NCI-H1105 (cell line): ENCODE measurements at regions not wholly inside any gene's neighbourhood (a gene's known extent, or its start where the extent isn't known, plus 50 kb on each side); places are given as distances from the start of the nearest gene placed in this dataset.
"Not testable (repeated sequence)": the region's sequence is repeated elsewhere in the genome, so short reads cannot be mapped to it uniquely, and the experiment has no call there.

ENCODE experiments used
- DNase-seq: peaks from one replicate; lab custom pipeline; 2025; lab: John Stamatoyannopoulos, UW

DNA sequence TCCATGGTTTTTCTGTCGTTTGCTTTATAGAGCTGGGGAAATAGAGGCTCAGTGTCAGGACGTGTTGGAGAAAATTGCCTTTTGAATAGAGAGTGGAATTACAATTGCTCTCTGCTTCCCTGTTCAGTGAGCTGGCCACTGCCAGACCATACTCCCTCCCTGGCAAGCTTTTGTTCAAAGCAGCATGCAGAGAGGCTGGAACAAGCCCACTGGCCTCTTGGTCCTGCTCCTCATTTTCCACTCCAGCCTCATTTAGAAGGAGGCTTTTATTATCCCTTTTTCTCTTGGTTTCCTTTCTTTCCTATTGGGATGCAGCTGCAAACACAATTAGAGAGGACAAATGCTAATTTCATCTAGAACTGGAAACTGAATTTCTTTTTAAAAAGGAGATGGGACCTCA, 302.2 kb upstream of the PODXL start:
- no peak for DNase-seq

DNA sequence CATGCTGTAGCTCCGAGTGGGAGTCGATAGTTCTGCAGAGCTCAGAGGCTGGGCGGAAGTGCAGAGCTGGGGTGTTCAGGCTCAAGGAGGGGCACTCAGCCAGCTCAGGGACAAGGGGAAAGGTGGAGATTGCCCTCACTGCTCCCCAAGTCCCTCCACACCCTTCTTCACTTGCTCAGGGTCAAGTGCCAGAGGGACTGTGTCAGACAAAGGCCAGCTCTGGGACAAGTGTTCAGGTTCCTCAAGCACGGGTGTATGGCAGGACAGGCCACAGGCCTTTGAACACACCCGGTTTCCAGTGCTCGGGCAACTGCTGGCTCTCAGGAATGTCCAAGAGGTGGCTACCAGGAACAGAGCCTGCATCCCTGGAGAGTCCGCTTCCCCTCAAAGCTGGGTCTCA, 293.0 kb upstream of the PODXL start:
- no peak for DNase-seq

DNA sequence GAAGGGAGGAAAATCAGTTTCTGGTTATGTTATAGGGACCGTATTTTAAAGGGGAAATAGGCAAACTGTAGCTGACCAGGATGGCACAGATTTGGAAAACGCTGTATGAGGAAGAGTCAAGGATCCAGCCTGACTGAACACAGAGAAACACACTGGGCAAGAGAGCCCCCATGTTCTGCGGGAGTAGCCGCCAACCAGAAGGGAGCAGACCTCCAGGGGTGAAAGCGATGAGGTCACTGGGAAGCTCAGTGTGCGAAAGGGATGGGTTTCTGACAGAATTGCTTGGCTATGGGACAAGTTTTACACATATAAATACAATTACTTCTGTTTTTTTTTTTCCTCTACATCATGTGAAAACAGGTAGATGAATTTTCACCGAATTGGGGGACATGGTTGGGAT, 291.6 kb upstream of the PODXL start:
- DNase-seq: no peak

DNA sequence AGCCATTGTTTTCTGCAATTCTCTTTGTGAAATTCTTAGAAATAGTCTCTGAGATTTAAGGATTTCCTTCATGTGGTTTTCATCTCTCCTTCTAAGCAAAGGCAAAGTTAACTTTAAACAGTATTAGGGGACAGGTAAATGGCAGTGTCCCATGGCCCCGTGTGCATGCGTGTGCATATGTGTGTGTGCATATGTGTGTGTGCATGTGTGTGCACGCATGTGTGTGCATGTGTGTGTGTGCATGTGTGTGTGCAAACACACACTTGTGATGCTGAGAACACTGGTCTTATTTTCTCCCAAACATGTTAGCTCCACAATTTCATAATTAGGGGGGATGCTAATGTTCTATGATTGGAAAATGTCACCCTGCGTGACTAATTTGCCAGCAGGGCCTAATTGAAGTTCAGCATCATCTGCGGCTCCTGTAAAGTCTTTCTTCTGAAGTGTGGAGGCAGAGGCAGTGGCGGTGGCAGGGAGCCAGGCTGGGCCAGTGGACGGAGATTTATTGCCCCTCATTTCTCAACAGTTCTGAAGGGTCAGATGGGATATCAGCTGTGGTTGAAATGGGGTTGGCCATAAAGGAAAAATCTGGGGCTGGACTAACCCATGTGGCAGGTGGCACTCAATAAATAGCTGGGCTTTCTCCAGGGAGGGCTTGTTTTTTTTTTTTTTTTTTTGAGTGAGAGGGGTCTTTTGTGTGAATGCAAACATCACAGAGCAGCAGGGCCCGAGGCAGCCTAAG, 289.3 kb upstream of the PODXL start:
- DNase-seq: no peak

DNA sequence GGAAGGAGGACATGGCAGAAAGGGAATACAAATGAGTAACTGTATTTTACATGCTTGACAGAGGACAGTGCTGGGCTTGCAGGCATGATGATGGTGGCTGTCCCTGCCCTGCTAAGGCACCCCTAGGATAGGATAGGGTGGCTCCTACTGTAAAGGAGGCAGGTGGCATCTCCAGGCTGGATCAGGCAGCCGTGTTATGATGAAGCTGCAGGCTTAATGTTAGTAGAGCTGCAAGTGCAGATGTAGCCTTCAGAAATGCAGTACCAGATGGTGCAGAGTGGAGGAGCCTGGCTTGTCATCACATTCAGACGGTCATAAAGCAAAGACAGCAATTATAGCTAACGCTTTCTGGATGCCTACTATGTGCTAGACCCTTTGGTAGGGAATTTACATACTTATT, 287.9 kb upstream of the PODXL start:
- DNase-seq: no peak

DNA sequence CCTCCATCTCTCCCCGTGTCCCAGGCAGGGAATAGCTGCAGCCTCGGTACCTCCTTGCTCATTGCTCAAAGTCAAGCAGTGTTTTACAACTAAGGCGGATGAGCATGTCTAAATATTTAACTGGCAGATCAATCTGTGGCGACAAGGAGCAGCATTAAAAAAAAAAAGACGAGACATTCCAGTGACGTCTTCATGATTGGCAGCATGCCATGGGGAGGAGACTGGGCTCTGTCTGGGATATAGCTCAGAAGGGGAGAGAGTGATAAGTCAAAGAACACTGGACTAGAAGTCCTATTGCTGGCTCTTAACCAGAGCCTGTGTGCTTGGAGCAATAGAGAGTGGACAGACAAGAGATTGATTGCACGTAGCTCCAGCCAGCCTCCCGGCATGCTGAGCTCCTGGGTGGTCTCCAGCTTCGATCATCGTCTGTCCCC, 287.5 kb upstream of the PODXL start:
- no peak for DNase-seq

DNA sequence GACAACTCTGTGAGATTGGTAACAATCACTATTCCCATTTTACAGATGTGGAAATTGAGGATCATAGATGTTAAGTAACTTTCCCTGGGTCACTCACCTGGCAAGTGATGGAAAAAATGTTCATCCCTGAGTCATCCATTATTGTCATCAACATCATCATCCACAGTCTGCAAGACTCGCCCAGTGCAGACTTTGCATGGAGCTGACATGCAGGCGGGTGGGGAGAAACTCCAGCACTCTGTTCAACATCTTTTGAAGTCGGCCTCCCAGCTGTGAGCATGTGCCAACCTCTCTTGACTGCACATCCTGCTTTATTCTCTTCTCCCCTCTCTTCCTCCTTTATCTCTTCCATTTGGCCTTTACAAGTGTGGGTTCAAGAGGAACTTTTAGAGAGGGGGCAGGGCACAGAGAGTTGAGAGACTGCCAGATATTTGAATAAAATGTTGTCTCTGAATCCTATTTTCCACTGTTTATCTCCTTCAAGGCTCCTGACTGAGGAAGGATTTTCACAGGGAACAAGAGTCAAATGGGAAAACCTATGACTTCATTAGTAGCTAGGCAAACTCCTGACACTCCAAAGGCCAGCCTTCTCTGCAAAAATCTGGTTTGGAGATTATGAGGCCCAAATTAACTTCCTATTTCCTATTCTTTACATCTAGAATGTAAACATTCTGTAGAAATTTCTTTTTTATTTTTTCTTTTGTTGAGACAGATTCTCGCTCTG, 283.7 kb upstream of the PODXL start:
- no peak for DNase-seq

DNA sequence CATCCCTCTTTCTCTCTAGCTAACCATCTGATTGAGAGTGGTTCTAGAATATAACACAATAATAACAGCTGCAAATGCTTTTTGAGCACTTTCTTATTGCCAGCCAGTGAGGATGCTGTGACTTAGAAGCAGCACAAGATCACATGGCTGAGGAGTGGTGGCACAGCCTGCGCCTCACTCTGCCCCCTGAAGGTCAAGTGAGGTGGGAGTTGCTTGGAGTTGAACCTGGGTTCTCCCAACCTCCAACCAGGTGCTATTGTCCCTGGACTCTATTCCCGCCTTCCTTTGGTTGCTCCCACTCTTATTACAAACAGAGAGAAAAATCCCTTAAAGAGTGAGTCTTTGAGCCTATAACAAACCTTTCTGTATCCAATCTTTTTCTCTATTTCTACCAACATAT, 280.3 kb upstream of the PODXL start:
- DNase-seq: no peak

DNA sequence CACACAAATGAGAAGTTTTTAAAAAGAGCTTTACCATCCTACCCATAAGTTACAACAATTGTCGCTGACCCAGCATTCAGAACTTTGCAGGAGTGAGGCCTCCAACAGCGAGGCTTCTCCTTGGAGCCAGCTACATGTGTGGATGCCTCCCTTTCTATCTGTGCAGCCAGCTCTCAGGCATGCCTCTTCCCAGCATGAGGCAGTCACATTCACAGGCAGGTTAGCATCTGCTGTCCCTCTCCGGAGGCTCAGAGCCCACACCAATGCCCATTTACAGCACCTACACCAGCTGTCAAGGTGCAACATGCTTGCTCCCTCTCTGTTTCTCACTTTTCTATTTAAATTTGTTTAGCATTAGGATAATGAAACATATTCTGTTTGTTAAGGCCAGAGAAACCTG, 278.7 kb upstream of the PODXL start:
- no peak for DNase-seq

DNA sequence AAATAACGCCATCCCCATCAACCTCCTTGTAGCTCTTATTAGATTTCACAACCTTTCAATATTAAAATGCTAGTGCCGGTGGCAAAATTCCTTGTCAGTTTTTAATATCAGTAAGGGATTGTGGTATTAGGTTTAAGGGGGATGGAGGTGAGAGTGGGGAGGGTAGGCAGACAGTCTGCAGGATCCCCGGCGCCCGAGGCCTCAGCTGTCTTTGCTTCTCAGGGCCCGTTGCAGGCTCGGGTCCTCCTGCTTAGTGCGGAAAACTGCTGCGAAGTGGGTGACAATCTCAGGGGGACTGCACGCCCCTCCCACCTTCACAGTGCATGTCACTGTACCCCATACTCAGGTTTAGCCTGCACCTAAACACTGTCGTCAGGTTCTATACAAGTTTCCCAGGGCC, 274.3 kb upstream of the PODXL start:
- DNase-seq: no peak

DNA sequence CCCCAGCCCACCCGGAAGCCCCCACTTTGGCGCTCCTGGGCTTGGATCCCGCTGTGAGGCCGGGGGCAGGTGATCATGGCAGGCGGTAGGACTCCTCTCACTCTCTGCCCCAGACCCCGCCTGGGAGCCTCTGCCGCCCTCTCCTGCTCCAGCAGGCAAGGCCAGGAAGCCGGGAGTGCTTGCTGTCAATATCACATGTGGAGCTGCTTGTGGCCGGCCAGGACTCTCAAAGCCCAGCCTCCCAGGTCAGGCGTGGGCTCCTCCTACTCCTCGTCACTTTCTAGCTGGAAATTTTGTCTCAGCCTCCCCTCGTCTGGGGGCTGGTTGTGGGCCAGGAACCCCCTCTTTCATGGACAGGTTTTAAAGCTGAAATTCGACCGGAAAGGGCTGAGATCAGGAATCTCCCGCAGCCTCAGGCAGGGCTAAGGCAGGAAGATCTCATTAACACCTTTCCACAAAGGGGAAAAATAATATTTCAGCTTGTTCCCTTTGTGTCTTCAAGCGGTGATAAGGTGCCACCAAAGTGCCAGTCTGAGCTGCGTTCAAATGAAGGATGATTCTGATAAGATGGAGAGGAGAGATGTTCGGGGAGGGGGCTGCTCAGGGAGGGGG, 273.6 kb upstream of the PODXL start:
- DNase-seq: no peak

DNA sequence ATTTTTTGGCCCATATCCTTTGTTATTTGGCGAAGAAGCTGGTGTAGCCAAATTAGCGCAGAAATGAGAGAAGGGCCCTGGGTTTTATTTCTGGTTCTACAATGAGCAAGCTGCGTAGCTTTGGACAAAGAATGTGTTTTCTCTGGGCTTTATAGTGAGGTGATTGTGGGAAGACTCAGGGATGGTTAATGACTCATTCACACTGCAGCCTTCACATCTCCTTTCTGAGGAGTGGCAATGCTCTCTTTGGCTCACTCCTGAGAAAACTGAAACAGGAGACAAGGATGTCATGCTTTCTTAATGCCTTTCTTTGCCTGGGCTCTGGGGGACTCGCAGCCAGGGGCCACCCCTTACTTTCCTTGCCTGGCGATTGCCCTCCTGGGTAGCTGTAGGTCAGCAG, 271.0 kb upstream of the PODXL start:
- DNase-seq: no peak

DNA sequence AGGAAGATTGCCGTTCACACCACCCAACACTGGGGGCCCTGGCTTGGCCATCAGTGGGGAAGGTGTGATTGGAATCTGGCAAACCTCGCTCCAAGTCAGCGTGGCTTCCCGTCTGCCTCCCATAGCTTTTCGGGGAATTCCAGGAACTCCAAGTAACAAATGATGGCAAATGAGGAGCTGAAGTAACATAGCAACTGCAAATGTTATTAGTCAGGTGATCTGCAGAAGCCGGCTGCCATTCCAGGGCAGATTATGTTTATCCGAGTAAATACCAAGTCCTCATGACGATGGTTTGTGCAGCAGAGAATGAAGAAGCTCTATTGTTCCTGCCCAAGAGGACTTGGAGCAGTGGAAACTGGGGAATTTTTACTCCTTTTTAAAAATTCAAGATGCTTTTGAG, 270.5 kb upstream of the PODXL start:
- DNase-seq: no peak

DNA sequence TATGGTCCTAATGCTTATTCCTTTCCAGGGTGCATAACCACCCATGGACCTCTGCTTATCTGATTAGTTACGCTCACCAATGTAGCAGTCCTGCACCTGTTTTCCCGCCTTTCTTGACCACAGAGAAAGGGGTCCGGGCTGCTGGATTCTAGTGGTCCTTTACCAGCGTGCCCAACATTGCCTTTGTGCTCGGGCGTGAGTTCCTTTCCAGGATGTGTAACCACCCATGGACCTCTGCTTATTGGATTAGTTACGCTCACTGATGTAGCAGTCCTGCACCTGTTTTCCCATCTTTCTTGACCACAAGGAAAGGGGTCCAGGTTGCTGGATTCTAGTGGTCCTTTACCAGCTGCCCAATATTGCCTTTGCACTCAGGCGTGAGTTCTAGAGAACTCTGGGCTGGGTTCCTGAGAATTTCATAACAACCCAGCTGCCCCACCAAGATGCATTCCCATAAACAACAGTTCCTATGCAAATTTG, 267.6 kb upstream of the PODXL start:
- DNase-seq: not testable (repeated sequence)

DNA sequence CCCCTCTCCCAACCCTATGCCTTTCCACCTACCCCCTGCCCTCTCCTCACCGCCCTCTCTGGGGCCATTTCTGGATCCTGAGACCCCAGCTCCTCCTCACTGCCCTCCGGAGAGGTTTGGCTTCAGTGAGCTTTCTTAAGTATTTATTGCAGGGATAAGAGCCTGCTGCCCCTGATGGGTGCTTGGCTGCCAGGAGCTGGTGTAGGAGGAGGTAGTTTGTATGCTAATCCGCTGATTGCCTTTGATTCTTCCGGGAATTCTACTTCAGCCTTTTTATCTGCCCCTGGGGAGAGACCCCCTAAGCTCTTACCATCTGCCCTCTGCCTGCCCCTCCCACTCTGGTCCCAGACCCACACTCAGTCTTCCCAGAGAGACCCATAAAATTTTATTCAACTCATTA, 263.5 kb upstream of the PODXL start:
- DNase-seq: no peak

DNA sequence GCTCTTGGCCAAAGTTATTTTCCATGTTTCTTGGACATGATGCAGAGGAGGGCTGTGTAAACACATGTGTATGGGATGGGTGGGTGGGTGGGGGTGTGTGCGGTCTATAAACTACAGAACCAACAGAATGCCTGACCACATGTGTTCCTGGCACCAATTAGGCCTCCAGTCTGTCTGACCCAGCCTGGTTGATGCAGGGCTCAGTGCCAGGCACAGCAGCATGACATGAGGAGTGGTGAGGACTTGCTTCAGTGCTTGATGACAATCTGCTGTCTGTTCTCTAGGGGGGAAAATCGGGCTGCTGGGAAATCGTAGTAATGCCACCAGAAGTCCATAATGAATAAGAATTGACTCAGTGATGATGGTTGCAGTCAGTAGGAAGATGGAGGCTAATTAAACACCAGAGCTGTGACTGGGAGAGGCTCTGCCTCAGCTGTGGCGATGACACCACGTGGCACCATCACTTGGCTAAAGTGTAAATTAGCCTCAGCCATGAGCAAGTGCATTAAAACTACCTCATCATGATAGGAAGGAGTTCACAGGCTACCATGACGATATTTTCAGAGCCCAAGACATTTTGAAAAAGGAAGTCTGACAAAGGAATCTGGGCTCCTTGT, 260.1 kb upstream of the PODXL start:
- DNase-seq: no peak

DNA sequence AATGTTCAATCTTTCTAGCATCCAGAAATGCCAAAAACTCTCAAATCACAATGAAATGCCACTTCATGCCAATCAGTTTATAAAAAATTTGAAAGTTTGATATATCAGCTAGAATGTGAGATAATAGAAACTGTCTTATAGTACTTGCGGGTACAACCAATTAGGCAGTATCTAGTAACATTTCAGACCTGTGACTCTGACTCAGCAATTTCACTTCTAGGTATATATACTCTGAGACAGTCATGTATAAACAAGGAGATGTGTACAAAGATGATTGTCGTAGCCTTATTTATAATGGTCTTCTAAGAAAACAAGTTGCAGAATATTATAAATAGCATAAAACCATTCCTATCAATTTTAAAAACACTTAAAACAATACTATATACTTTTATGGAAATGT, 252.3 kb upstream of the PODXL start:
- DNase-seq: no peak

DNA sequence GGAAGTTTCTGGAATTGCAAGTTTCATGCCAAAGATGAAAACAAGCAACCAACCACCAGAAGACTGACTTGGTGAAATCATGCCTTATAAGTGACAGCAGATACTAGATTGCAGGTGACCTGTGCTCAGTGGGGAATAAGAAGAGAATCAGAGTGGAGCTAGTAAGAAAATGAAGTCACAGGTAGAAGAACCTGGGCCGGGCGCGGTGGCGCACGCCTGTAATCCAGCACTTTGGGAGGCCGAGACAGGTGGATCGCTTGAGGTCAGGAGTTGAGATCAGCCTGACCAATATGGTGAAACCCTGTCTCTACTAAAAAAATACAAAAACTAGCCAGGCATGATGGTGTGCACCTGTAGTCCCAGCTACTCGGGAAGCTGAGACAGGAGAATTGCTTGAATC, 251.7 kb upstream of the PODXL start:
- not testable (repeated sequence) for DNase-seq

DNA sequence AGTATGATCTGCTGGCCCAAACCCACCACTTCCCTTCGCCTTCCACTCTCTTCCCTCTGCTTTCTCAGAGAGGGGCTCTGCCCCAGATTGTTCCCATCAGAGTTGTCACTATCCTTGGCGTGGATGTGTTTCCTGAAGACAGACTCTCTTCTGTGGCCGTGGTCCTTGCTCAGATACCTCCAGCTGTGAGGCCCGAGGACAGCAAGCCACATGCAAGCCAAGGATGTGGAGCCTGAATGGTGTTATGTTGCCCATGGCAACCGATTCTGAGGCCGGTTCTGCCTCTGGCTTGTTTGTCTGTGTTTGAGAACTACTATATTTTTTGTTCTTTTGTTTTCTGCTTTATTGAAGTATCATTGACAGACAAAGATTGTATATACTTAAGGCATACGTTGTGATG, 247.4 kb upstream of the PODXL start:
- DNase-seq: no peak

DNA sequence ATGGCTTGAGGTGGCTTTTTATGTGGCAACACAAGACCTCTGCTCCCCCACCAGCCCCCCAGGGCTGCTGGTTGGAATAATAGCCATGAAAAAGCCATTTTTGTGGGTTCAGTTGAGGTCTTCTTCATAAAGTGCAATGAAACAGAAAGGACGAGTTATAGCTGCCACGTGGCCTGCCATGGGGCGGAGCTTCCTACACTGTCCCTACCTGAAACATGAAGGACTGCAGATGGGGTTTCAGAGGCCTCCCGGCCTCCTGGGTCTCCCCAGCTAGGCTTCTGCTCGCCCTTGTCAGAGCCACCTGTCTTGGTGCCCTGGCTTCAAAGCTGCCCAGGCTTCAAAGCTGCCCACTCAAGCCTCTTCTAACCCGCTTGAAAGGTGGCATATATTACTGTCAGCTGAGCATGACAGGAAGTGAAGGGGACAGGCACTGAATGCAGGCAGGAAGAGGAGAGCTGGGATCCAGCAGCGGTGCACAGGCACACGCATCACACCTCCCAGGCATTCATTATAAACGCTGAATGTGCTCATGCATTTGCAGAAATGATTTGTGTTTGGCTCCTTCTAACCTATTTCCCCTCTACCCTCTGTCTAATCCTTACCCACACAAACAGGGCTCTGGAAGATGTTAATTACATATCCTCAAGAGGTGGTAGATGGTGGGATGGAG, 245.9 kb upstream of the PODXL start:
- no peak for DNase-seq

DNA sequence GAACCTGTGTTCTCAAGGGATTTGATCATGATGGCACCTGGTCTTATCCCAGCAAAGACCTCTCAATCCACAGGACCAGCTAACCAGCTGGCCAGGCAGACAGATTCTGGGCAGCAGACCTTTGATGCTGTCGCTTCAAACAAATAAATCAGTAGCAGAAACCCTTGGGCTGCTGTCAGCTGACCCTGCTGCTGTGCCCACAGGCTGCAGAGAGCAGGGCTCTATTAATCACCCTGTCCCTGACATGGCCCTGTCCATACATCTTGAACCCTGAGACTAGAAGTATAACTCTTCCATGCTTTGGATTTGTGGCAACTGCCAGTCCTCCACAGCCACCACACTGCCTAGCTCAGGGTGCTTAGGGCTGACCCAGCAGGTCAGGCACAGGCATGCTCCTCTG, 244.1 kb upstream of the PODXL start:
- no peak for DNase-seq

DNA sequence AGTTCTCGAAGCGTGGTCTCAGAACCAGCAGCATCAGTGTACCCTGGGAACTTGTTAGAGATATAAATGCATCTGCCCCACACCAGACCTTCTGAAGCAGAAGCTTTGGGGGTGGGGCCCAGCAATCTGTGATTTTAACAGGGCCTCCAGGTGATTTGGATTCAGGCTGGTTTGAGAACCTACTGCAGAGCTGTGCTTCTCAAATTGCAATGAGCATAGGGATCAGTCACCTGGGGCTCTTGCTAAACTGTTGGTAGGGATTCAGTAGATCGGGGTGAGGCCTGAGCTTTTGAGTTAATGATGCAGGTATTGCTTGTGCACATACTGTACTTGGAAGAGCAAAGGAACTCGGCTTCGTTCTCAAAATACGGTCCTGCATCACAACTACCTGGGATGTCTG, 243.6 kb upstream of the PODXL start:
- no peak for DNase-seq
